GM19035 (cell line): ENCODE measurements at regions not wholly inside any gene's neighbourhood (a gene's known extent, or its start where the extent isn't known, plus 50 kb on each side); places are given as distances from the start of the nearest gene placed in this dataset.

Experiments used
- ATAC-seq: cut with Tn5 transposase; IDR thresholded peaks from one replicate; pipeline ENCODE4 v1.9.1; 2021; ENCODE audit not compliant: unreplicated experiment

GRCh38 chr15:93887151-93887550 lies 344.2 kb upstream of the MCTP2 start:
- ATAC-seq: no peak

- ATAC-seq: no peak
These were observed 348.6 kb upstream of the MCTP2 start for GRCh38 chr15:93882779-93883178.

GRCh38 chr15:93882141-93882540 lies 349.2 kb upstream of the MCTP2 start:
- no peak for ATAC-seq

- no peak for ATAC-seq
These were observed 350.1 kb upstream of the MCTP2 start for GRCh38 chr15:93881310-93881709.

- ATAC-seq: no peak
These were observed 351.0 kb upstream of the MCTP2 start for GRCh38 chr15:93880358-93880757.

- ATAC-seq: no peak
These were observed 360.8 kb upstream of the MCTP2 start for GRCh38 chr15:93870583-93870982.

- ATAC-seq: no peak
These were observed 364.4 kb upstream of the MCTP2 start for GRCh38 chr15:93866948-93867347.

- no peak for ATAC-seq
These were observed 364.9 kb upstream of the MCTP2 start for GRCh38 chr15:93866476-93866875.

- no peak for ATAC-seq
These were observed 365.8 kb upstream of the MCTP2 start for GRCh38 chr15:93865586-93865985.

GRCh38 chr15:93862791-93863190 lies 368.6 kb upstream of the MCTP2 start:
- no peak for ATAC-seq

GRCh38 chr15:93861956-93862741 lies 369.2 kb upstream of the MCTP2 start:
- no peak for ATAC-seq

GRCh38 chr15:93861413-93861812 lies 369.9 kb upstream of the MCTP2 start:
- ATAC-seq: peak; percentile 56

- ATAC-seq: no peak
These were observed 370.7 kb upstream of the MCTP2 start for GRCh38 chr15:93860701-93861100.

GRCh38 chr15:93859176-93859575 lies 372.2 kb upstream of the MCTP2 start:
- ATAC-seq: no peak

GRCh38 chr15:93855181-93855826 lies 376.1 kb upstream of the MCTP2 start:
- no peak for ATAC-seq

GRCh38 chr15:93854088-93854487 lies 377.3 kb upstream of the MCTP2 start:
- ATAC-seq: no peak

GRCh38 chr15:93852761-93853160 lies 378.6 kb upstream of the MCTP2 start:
- no peak for ATAC-seq

GRCh38 chr15:93848490-93848889 lies 382.9 kb upstream of the MCTP2 start:
- no peak for ATAC-seq

- no peak for ATAC-seq
These were observed 383.3 kb upstream of the MCTP2 start for GRCh38 chr15:93848076-93848475.

- no peak for ATAC-seq
These were observed 385.2 kb upstream of the MCTP2 start for GRCh38 chr15:93846148-93846547.

- no peak for ATAC-seq
These were observed 393.9 kb upstream of the MCTP2 start for GRCh38 chr15:93837450-93837849.

- no peak for ATAC-seq
These were observed 396.0 kb upstream of the MCTP2 start for GRCh38 chr15:93835344-93835743.

GRCh38 chr15:93831641-93832040 lies 399.7 kb upstream of the MCTP2 start:
- ATAC-seq: no peak
